ENCODE measurements at regions not wholly inside any gene's neighbourhood (a gene's known extent, or its start where the extent isn't known, plus 50 kb on each side); places are given as distances from the start of the nearest gene placed in this dataset.

DNA sequence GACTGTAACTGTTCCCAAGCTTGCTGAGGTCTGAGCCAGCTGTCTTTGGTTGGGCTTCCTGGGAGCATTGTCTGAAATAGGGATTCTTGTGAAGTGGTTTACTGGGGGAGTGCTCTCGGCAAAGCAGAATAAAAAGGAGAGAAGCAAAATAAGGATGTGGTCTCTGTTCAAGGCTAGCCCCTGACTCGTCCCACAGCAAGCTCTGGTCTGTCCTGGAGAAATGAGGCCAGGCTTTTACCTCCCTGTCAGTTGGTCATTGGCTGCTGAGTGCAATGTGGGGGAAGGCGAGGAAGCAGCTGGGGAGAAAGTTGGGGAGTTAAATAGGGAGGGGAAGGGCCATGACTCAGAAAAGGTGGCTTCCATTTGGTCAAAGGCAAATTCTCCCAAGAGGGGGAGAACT lies 303.9 kb upstream of the DUSP10 start:
- Histone ChIP-seq H3K36me3 (no peaks in the 10 kb centered on the region), H3K27me3 (no peaks in the 10 kb centered on the region), H3K4me1 (peaks cover 0 to 22% (median 4%) of the 10 kb centered on the region in 4 donors), H3K27ac (no peak overlapping the region), H3K9me3 (no peaks in the 10 kb centered on the region), H3K4me3 (no peak overlapping the region)
- no peak for TF ChIP-seq EP300 (IDR thresholded peaks at IDR 0.05)
- no peak for TF ChIP-seq POLR2A (IDR thresholded peaks at IDR 0.05)
- TF ChIP-seq, protein P1, sequence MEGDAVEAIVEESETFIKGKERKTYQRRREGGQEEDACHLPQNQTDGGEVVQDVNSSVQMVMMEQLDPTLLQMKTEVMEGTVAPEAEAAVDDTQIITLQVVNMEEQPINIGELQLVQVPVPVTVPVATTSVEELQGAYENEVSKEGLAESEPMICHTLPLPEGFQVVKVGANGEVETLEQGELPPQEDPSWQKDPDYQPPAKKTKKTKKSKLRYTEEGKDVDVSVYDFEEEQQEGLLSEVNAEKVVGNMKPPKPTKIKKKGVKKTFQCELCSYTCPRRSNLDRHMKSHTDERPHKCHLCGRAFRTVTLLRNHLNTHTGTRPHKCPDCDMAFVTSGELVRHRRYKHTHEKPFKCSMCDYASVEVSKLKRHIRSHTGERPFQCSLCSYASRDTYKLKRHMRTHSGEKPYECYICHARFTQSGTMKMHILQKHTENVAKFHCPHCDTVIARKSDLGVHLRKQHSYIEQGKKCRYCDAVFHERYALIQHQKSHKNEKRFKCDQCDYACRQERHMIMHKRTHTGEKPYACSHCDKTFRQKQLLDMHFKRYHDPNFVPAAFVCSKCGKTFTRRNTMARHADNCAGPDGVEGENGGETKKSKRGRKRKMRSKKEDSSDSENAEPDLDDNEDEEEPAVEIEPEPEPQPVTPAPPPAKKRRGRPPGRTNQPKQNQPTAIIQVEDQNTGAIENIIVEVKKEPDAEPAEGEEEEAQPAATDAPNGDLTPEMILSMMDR (IDR thresholded peaks at IDR 0.05): no peak
- TF ChIP-seq POLR2AphosphoS5 (IDR thresholded peaks at IDR 0.05): no peak
- no peak for DNase-seq
- 79 to 93% (median 90%) methylated on average over 3 of the region's 3 CpGs for WGBS, 5 donors
- intact Hi-C loops (cut with DNase I; ENCODE audit: low total_unique reads): no loop called here

DNA sequence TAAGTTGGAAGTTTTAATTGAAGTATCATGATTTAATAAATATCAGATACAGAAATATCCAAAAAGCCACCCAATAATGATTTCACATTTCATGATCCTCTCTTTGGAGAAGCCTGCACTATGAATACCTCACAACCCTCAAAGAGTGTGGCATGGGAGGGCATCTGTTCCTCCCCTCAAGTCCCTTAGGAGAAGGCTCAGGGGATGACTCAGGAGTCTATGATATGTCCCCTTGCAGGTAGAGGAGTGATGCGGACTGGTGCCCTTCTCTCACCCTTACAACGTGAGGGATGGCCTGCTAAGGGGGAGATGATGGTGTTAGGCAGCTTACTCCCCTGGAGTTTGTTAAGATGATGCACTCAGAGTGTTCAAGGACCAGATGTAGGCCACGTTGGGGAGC lies 303.3 kb upstream of the DUSP10 start:
- 78 to 90% (median 85%) methylated on average over 3 of the region's 3 CpGs for WGBS, 5 donors
- no peak for DNase-seq
- Histone ChIP-seq H3K36me3 (no peaks in the 10 kb centered on the region), H3K27me3 (no peaks in the 10 kb centered on the region), H3K4me1 (peaks cover 0 to 22% (median 4%) of the 10 kb centered on the region in 4 donors), H3K4me3 (no peak overlapping the region), H3K27ac (no peak overlapping the region), H3K9me3 (no peaks in the 10 kb centered on the region)
- TF ChIP-seq POLR2A (IDR thresholded peaks at IDR 0.05): no peak
- no peak for TF ChIP-seq EP300 (IDR thresholded peaks at IDR 0.05)
- TF ChIP-seq, protein P1 (IDR thresholded peaks at IDR 0.05): no peak
- no peak for TF ChIP-seq POLR2AphosphoS5 (IDR thresholded peaks at IDR 0.05)
- intact Hi-C loops (cut with DNase I; ENCODE audit: low total_unique reads): no loop called here

DNA sequence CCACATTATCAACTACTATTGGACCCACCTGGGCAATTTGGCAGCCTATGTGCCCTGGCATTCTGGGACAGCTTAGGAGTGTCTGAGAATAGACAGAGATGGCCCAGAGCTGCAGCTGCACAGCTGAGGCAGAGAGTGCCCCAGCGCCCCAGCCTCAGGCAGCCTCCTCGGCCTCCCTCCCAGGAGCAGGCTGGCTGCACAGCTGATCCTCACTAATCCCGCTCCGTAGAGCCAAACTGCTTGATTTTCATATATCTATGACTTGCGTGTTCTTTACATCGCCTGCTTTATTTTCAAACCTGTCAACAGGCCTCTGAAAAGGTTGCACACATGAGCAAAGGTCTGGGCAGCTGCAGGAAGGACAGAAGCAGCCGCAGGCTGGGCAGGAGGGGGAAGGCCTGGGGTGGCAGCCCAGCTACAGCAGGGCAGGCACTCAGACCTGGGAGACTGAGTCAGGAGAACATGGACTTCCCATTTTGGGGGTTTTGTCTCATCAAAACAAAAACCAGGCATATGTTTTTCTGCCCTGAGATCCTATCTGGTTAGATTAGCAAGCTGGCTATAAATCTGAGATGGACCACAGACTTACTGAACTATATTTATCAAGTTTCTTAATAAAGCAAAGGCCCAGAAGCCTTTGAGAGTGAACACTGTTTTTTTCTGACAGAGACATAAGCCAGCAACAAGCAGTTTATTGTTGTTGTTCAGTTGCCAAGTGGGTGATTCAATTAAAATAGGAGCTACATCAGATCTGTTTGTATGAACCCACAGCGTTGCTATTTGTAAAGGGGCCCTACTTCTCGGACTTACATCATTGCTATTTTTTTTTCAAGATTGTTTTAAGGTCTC lies 301.8 kb upstream of the DUSP10 start:
- no peak overlapping the region for H3K4me3 ChIP-seq
- H3K4me1 ChIP-seq: peaks cover 0 to 16% (median 4%) of the 10 kb centered on the region in 4 donors
- H3K36me3 ChIP-seq: no peaks in the 10 kb centered on the region
- TF ChIP-seq EP300 (IDR thresholded peaks at IDR 0.05) (no peak), POLR2AphosphoS5 (IDR thresholded peaks at IDR 0.05) (peak in 1 of 3 donors; percentile 61)
- 66 to 76% (median 75%) methylated on average over 9 of the region's 9 CpGs for WGBS, 5 donors
- H3K27me3 ChIP-seq: no peaks in the 10 kb centered on the region
- DNase-seq: peak in 1 of 2 donors; percentile 85
- no peaks in the 10 kb centered on the region for H3K9me3 ChIP-seq
- H3K27ac ChIP-seq: peak overlapping the region in 4 of 5 donors; percentile 28 to 81 (median 44)
- intact Hi-C loops (cut with DNase I; ENCODE audit: low total_unique reads): no loop called here

DNA sequence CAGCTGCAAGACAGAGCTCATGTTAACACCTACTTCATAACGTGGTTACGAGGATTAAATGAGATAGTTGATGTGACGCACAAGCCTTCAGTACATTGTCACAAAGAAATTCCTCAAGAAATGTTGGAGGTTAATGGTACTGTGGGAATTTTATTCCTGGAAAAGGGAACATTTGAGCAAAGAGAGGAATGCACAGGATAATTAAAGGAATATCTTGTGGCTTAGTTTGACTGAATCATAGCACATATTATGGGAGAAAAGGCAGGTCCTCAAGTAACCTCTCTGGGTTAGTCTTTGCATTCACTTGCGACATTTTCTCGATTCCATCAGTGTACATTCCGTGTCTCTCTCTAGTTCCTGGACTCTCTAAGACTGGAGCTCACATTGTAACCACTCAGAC lies 300.2 kb upstream of the DUSP10 start:
- no peaks in the 10 kb centered on the region for H3K27me3 ChIP-seq
- H3K4me3 ChIP-seq: no peak overlapping the region
- no peak for TF ChIP-seq POLR2AphosphoS5 (IDR thresholded peaks at IDR 0.05)
- no peak for TF ChIP-seq EP300 (IDR thresholded peaks at IDR 0.05)
- TF ChIP-seq POLR2A (IDR thresholded peaks at IDR 0.05): no peak
- TF ChIP-seq, protein P1 (IDR thresholded peaks at IDR 0.05): no peak
- no peaks in the 10 kb centered on the region for H3K9me3 ChIP-seq
- 93 to 96% (median 95%) methylated on average over 6 of the region's 6 CpGs for WGBS, 5 donors
- H3K4me1 ChIP-seq: peaks cover 0 to 9% (median 4%) of the 10 kb centered on the region in 4 donors
- no peaks in the 10 kb centered on the region for H3K36me3 ChIP-seq
- intact Hi-C loops (cut with DNase I; ENCODE audit: low total_unique reads): no loop called here
- no peak for DNase-seq
- no peak overlapping the region for H3K27ac ChIP-seq

DNA sequence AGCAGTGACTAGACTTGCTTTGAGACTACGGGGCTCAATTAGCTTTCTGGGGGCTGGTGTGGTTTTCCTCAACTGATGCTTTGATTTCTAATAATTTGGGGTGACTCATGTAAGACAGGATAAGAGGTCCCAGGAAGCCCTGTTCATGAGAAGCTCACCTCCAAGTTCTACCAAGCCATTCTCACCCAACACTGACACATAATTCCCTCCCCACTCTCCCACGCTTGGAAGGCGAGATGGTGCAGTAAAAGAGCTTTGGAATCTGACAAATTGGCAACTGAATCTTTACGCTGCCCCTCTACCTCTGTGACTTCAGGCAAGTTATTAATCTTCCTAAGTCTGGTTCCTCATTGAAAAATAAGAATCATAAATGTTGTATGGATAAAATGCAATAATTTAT lies 299.1 kb upstream of the DUSP10 start:
- TF ChIP-seq POLR2AphosphoS5 (IDR thresholded peaks at IDR 0.05) (no peak), EP300 (IDR thresholded peaks at IDR 0.05) (no peak), POLR2A (IDR thresholded peaks at IDR 0.05) (no peak)
- TF ChIP-seq, protein P1 (IDR thresholded peaks at IDR 0.05): no peak
- intact Hi-C loops (cut with DNase I; ENCODE audit: low total_unique reads): no loop called here
- WGBS, 5 donors: 87 to 94% (median 94%) methylated on average over 4 of the region's 4 CpGs

More for the DNA sequence above, 299.1 kb upstream of the DUSP10 start:
- Histone ChIP-seq H3K4me3 (no peak overlapping the region), H3K9me3 (no peaks in the 10 kb centered on the region), H3K27ac (no peak overlapping the region), H3K4me1 (peaks cover 0 to 9% (median 4%) of the 10 kb centered on the region in 4 donors), H3K36me3 (no peaks in the 10 kb centered on the region), H3K27me3 (no peaks in the 10 kb centered on the region)
- DNase-seq: no peak

All from stomach (tissue), 8 donors.